KMS-11 (cell line): ENCODE measurements at regions not wholly inside any gene's neighbourhood (a gene's known extent, or its start where the extent isn't known, plus 50 kb on each side); places are given as distances from the start of the nearest gene placed in this dataset.

Experiments used
- H2AFZ ChIP-seq: fragments of 200-600 bp; sonication (generic); 2 replicates; pipeline ENCODE4 v1.6.1; 2016; ENCODE audit warnings: antibody characterized with exemption, mixed run types, low read depth
- H3K27ac ChIP-seq: fragments of 200-600 bp; sonication (generic); 2 replicates; pipeline ENCODE4 v1.6.1; 2016; ENCODE audit warnings: mild to moderate bottlenecking, mixed run types
- H3K27me3 ChIP-seq: fragments of 200-600 bp; sonication (generic); 2 replicates; pipeline ENCODE4 v1.6.1; 2017; ENCODE audit warnings: mild to moderate bottlenecking, low read depth, mixed run types, moderate library complexity; ENCODE audit not compliant: insufficient read depth
- H3K36me3 ChIP-seq: fragments of 200-600 bp; sonication (generic); 2 replicates; pipeline ENCODE4 v1.6.1; 2017; ENCODE audit warnings: mild to moderate bottlenecking, mixed run types; ENCODE audit not compliant: insufficient read depth
- H3K4me1 ChIP-seq: fragments of 200-600 bp; sonication (generic); 2 replicates; pipeline ENCODE4 v1.6.1; 2016; ENCODE audit warnings: mild to moderate bottlenecking, low read depth, mixed run types; ENCODE audit not compliant: poor library complexity, severe bottlenecking
- H3K4me2 ChIP-seq: fragments of 200-600 bp; sonication (generic); 2 replicates; pipeline ENCODE4 v1.7.0; 2016; ENCODE audit warnings: mild to moderate bottlenecking, mixed run types
- H3K4me3 ChIP-seq: fragments of 200-600 bp; sonication (generic); IDR thresholded peaks from 2 replicates; pipeline ENCODE4 v1.6.1; 2017; ENCODE audit warnings: low read depth, low read length, mixed read lengths; ENCODE audit not compliant: insufficient read depth
- H3K79me2 ChIP-seq: fragments of 200-600 bp; sonication (generic); 2 replicates; pipeline ENCODE4 v1.6.1; 2016; ENCODE audit warnings: low read depth, mixed run types; ENCODE audit not compliant: insufficient read depth
- H3K9ac ChIP-seq: fragments of 200-600 bp; sonication (generic); 2 replicates; pipeline ENCODE4 v1.6.1; 2016; ENCODE audit warnings: mild to moderate bottlenecking, mixed run types
- H4K20me1 ChIP-seq: fragments of 200-600 bp; sonication (generic); 2 replicates; pipeline ENCODE4 v1.6.1; 2016; ENCODE audit warnings: mild to moderate bottlenecking, mixed run types; ENCODE audit not compliant: insufficient read depth
- CTCF ChIP-seq: fragments of 200-600 bp; sonication (generic); conservative IDR thresholded peaks from 2 replicates; pipeline ENCODE4 v1.6.1; 2017; ENCODE audit warnings: low read depth, mild to moderate bottlenecking, antibody characterized with exemption, low read length, moderate library complexity, mixed read lengths

DNA sequence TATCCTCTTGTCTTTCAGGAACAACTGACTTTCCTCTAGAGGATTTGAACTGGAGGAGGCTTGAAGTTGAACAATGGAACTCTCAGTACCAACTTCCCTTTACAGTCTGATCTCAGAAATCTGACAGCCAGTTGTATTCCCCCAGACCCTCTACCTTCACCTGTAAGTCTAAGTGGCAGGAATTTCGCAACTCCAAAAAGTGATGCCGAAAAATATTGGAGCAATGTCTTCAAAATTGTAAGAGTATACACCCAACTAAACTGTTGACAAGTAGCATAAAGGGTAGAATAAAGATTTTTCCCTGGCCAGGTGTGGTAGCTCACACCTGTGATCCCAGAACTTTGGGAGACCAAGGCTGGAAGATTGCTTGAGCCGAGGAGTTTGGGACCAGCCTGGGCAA lies 69.1 kb upstream of the CFAP20DC start:
- no peaks in the 10 kb centered on the region for H3K79me2 ChIP-seq
- no peaks in the 10 kb centered on the region for H4K20me1 ChIP-seq
- no peak overlapping the region for H3K27ac ChIP-seq
- TF ChIP-seq CTCF, result no peak
- H3K27me3 ChIP-seq, result no peaks in the 10 kb centered on the region
- peaks cover 6% of the 10 kb centered on the region for H3K4me1 ChIP-seq
- H3K4me3 ChIP-seq, result no peak overlapping the region
- no peak overlapping the region for H2AFZ ChIP-seq
- no peaks in the 10 kb centered on the region for H3K36me3 ChIP-seq
- H3K4me2 ChIP-seq, result no peak overlapping the region
- H3K9ac ChIP-seq, result no peak overlapping the region

DNA sequence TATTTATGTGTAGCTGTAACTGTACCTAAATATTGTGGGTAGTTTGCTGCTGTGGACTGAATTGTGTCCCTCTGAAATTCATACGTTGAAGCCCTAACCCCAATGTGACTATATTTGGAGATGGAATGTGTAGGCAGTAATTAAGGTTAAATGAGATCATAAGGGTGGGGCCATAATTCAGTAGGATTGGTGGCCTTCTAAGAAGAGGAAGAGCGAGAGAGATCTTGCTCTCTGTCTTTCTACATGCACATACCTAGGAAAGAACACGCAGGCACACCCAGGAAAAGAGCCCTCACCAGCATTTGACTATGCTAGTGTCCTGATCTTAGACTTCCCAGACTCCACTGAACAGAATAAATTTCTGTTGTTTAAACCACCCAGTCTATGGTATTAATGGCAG lies 67.6 kb upstream of the CFAP20DC start:
- H3K79me2 ChIP-seq, result no peaks in the 10 kb centered on the region
- H3K9ac ChIP-seq, result no peak overlapping the region
- no peak for TF ChIP-seq CTCF
- H3K4me3 ChIP-seq, result no peak overlapping the region
- peaks cover 6% of the 10 kb centered on the region for H3K4me1 ChIP-seq
- H3K27me3 ChIP-seq, result no peaks in the 10 kb centered on the region
- no peaks in the 10 kb centered on the region for H4K20me1 ChIP-seq
- no peak overlapping the region for H3K4me2 ChIP-seq
- no peak overlapping the region for H2AFZ ChIP-seq
- H3K27ac ChIP-seq, result no peak overlapping the region
- H3K36me3 ChIP-seq, result no peaks in the 10 kb centered on the region

DNA sequence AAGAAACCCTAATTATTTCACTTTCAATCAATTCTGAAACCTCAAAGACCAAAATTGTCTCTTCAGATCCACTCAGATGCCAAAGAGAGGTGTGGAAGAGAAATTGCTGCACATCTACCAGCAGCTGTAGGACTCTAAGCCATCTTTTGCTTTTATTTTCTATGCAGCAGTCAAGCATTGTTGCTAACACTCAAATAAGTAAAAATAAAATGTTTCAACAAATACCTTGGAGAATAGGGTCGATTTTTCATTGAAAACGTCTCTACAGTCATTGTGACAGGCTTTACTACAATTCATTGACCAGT lies 66.4 kb upstream of the CFAP20DC start:
- Histone ChIP-seq H4K20me1 (no peaks in the 10 kb centered on the region), H3K36me3 (no peaks in the 10 kb centered on the region), H3K4me2 (peak overlapping the region; percentile 34), H3K27ac (no peak overlapping the region), H3K27me3 (no peaks in the 10 kb centered on the region), H3K4me1 (peaks cover 6% of the 10 kb centered on the region), H3K4me3 (no peak overlapping the region), H2AFZ (peak overlapping the region; percentile 50), H3K9ac (no peak overlapping the region), H3K79me2 (no peaks in the 10 kb centered on the region)
- no peak for TF ChIP-seq CTCF

DNA sequence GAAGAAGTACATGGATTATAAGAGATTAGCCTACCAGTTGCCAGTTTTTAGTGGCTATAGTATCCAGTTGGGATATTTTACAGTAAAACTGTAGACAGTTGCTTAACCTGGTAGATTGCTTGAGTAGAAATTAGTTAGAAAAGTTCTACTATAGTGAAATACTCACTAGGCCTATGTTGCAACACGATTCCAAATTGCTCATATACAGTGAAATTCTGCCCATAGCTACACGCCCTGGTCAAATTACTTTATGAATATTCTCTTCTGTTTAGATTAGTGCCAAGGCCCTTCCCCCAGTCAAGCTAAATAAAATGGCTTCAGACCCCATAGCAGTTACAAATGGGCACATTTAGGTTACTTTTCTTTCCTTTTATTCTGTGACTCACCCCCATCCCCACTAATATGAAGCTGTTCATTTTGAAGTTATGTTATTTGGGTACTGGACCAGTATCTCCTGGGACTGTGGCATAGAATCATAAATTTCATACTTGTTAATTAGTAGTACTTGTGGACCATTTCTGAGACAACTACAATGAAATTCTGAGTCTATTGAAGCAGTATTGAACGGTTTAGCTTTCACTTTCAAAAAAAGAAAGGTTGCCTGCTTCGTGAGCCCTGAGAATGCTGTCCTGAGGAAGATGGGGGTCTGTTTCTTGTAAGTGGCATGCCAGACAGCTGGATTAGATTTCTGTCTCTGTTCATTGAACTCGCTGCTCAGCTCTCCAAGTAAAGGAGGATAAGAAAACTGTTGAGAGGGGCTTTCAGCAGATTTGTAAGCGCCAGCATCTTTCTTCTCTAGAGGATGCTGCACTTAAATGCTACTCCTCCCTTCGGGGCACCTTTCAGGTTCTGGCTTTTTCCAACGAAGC lies 65.8 kb upstream of the CFAP20DC start:
- Histone ChIP-seq H3K36me3 (no peaks in the 10 kb centered on the region), H3K27ac (no peak overlapping the region), H3K79me2 (no peaks in the 10 kb centered on the region), H3K9ac (no peak overlapping the region), H3K4me1 (peaks cover 6% of the 10 kb centered on the region), H3K27me3 (no peaks in the 10 kb centered on the region), H3K4me3 (no peak overlapping the region), H4K20me1 (no peaks in the 10 kb centered on the region), H3K4me2 (peak overlapping the region; percentile 34), H2AFZ (peak overlapping the region; percentile 50)
- TF ChIP-seq CTCF, result no peak
